GM18868 (cell line): ENCODE measurements at regions not wholly inside any gene's neighbourhood (a gene's known extent, or its start where the extent isn't known, plus 50 kb on each side); places are given as distances from the start of the nearest gene placed in this dataset.

Source experiments
- ATAC-seq: cut with Tn5 transposase; IDR thresholded peaks from one replicate; pipeline ENCODE4 v1.9.1; 2021; ENCODE audit warnings: mild to moderate bottlenecking, moderate library complexity; ENCODE audit not compliant: unreplicated experiment

GRCh38 chr20:22908944-22909343 lies 126.2 kb upstream of the SSTR4 start:
- ATAC-seq: no peak

GRCh38 chr20:22909436-22909835 lies 125.7 kb upstream of the SSTR4 start:
- no peak for ATAC-seq

- ATAC-seq: no peak
Observed at GRCh38 chr20:22910287-22910852, 124.7 kb upstream of the SSTR4 start.

- ATAC-seq: no peak
Observed at GRCh38 chr20:22914291-22914690, 120.8 kb upstream of the SSTR4 start.

- ATAC-seq: no peak
Observed at GRCh38 chr20:22915512-22915911, 119.6 kb upstream of the SSTR4 start.

- ATAC-seq: no peak
Observed at GRCh38 chr20:22916021-22916842, 118.9 kb upstream of the SSTR4 start.

- ATAC-seq: no peak
Observed at GRCh38 chr20:22918286-22918983, 116.7 kb upstream of the SSTR4 start.

GRCh38 chr20:22920898-22921297 lies 114.2 kb upstream of the SSTR4 start:
- ATAC-seq: no peak

- ATAC-seq: no peak
Observed at GRCh38 chr20:22921595-22922421, 113.3 kb upstream of the SSTR4 start.

GRCh38 chr20:22922987-22923386 lies 112.1 kb upstream of the SSTR4 start:
- ATAC-seq: no peak

GRCh38 chr20:22924046-22924737 lies 110.9 kb upstream of the SSTR4 start:
- ATAC-seq: no peak

- no peak for ATAC-seq
Observed at GRCh38 chr20:22924949-22925612, 110.0 kb upstream of the SSTR4 start.

- ATAC-seq: no peak
Observed at GRCh38 chr20:22925613-22925983, 109.5 kb upstream of the SSTR4 start.

GRCh38 chr20:22927537-22927936 lies 107.6 kb upstream of the SSTR4 start:
- ATAC-seq: no peak

- ATAC-seq: no peak
Observed at GRCh38 chr20:22928679-22929078, 106.4 kb upstream of the SSTR4 start.

GRCh38 chr20:22929661-22930060 lies 105.5 kb upstream of the SSTR4 start:
- no peak for ATAC-seq

GRCh38 chr20:22931653-22932608 lies 103.2 kb upstream of the SSTR4 start:
- no peak for ATAC-seq

- no peak for ATAC-seq
Observed at GRCh38 chr20:22939181-22939580, 95.9 kb upstream of the SSTR4 start.

- ATAC-seq: no peak
Observed at GRCh38 chr20:22940350-22940749, 94.8 kb upstream of the SSTR4 start.
